ENCODE measurements at regions not wholly inside any gene's neighbourhood (a gene's known extent, or its start where the extent isn't known, plus 50 kb on each side); places are given as distances from the start of the nearest gene placed in this dataset.
"Not testable (repeated sequence)": the region's sequence is repeated elsewhere in the genome, so short reads cannot be mapped to it uniquely, and the experiment has no call there.

DNA sequence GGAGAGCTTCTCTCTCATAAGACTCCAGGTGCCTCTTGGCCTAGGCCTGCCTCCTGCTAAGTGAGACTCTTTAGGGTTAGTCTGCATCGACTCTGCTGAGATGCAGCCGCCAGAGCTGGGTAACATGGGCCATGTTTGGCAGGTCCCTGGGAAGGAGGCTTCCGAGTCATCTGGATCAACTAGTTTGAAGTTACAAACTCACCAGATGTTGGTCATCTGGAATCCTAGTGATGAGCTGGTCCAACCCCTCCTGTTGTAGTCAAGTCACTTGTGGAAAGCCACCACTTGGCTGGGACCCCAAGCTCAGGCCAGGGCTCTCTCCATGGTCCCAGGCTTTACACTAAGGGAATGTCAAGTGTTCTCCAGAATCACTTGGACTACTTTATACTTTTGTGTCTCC lies 143.4 kb downstream of the ADRA2C start:
- TF ChIP-seq, protein P1, sequence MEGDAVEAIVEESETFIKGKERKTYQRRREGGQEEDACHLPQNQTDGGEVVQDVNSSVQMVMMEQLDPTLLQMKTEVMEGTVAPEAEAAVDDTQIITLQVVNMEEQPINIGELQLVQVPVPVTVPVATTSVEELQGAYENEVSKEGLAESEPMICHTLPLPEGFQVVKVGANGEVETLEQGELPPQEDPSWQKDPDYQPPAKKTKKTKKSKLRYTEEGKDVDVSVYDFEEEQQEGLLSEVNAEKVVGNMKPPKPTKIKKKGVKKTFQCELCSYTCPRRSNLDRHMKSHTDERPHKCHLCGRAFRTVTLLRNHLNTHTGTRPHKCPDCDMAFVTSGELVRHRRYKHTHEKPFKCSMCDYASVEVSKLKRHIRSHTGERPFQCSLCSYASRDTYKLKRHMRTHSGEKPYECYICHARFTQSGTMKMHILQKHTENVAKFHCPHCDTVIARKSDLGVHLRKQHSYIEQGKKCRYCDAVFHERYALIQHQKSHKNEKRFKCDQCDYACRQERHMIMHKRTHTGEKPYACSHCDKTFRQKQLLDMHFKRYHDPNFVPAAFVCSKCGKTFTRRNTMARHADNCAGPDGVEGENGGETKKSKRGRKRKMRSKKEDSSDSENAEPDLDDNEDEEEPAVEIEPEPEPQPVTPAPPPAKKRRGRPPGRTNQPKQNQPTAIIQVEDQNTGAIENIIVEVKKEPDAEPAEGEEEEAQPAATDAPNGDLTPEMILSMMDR (IDR thresholded peaks at IDR 0.05; ENCODE audit: low read depth, low read length): not testable (repeated sequence)
- TF ChIP-seq POLR2A (IDR thresholded peaks at IDR 0.05; ENCODE audit: extremely low read depth, insufficient read length); MYC (IDR thresholded peaks at IDR 0.05; ENCODE audit: low read depth, low read length): not testable (repeated sequence)
- TF ChIP-seq, protein P2, sequence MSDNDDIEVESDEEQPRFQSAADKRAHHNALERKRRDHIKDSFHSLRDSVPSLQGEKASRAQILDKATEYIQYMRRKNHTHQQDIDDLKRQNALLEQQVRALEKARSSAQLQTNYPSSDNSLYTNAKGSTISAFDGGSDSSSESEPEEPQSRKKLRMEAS (IDR thresholded peaks at IDR 0.05; ENCODE audit: low read depth, low read length): not testable (repeated sequence)

All from NB4 (cell line).